HUES6 (cell line): ENCODE measurements at regions not wholly inside any gene's neighbourhood (a gene's known extent, or its start where the extent isn't known, plus 50 kb on each side); places are given as distances from the start of the nearest gene placed in this dataset.
"Not testable (repeated sequence)": the region's sequence is repeated elsewhere in the genome, so short reads cannot be mapped to it uniquely, and the experiment has no call there.

Experiments
- H3K27ac ChIP-seq: 2 replicates; pipeline ENCODE4 v1.7.0; 2013; ENCODE audit warnings: low read depth, mild to moderate bottlenecking, low read length, inconsistent platforms
- H3K27me3 ChIP-seq: 2 replicates; pipeline ENCODE4 v1.6.1; 2013; ENCODE audit warnings: low read length; ENCODE audit not compliant: control insufficient read depth, insufficient read depth
- H3K36me3 ChIP-seq: 2 replicates; pipeline ENCODE4 v1.6.1; 2013; ENCODE audit warnings: low read length; ENCODE audit not compliant: control insufficient read depth, insufficient read depth
- H3K4me1 ChIP-seq: 2 replicates; pipeline ENCODE4 v1.6.1; 2013; ENCODE audit warnings: low read length; ENCODE audit not compliant: control insufficient read depth, insufficient read depth
- H3K4me3 ChIP-seq: 2 replicates; pipeline ENCODE4 v1.5.1; 2013; ENCODE audit warnings: low read depth, low read length
- H3K9ac ChIP-seq: one replicate; pipeline ENCODE4 v1.6.1; 2013; ENCODE audit warnings: mild to moderate bottlenecking, low read length
- H3K9me3 ChIP-seq: 2 replicates; pipeline ENCODE4 v1.6.1; 2013; ENCODE audit warnings: low read depth, low read length; ENCODE audit not compliant: control insufficient read depth, insufficient read depth

- H3K9ac ChIP-seq = no peak overlapping the region
- no peaks in the 10 kb centered on the region for H3K9me3 ChIP-seq
- no peaks in the 10 kb centered on the region for H3K36me3 ChIP-seq
- H3K4me1 ChIP-seq = no peaks in the 10 kb centered on the region
- H3K27me3 ChIP-seq = no peaks in the 10 kb centered on the region
- no peak overlapping the region for H3K4me3 ChIP-seq
- H3K27ac ChIP-seq = no peak overlapping the region
Measured at GRCh38 chr1:187063271-187063670, 234.5 kb downstream of the PLA2G4A start.

- H3K9me3 ChIP-seq = no peaks in the 10 kb centered on the region
- H3K27ac ChIP-seq = no peak overlapping the region
- no peaks in the 10 kb centered on the region for H3K36me3 ChIP-seq
- H3K4me3 ChIP-seq = no peak overlapping the region
- H3K9ac ChIP-seq = no peak overlapping the region
- no peaks in the 10 kb centered on the region for H3K27me3 ChIP-seq
- H3K4me1 ChIP-seq = peaks cover 7% of the 10 kb centered on the region; the same call in 1 of the 2 replicates
Measured at GRCh38 chr1:187067160-187067559, 238.4 kb downstream of the PLA2G4A start.

GRCh38 chr1:187070076-187070475, 241.3 kb downstream of the PLA2G4A start:
- Histone ChIP-seq H3K27me3 (no peaks in the 10 kb centered on the region), H3K27ac (no peak overlapping the region), H3K9me3 (peaks cover 8% of the 10 kb centered on the region; the same call in 1 of the 2 replicates), H3K4me1 (peaks cover 7% of the 10 kb centered on the region; the same call in 1 of the 2 replicates), H3K4me3 (no peak overlapping the region), H3K9ac (no peak overlapping the region), H3K36me3 (no peaks in the 10 kb centered on the region)

- not testable (repeated sequence) for H3K27me3 ChIP-seq, H3K4me1 ChIP-seq, H3K4me3 ChIP-seq, H3K27ac ChIP-seq, H3K9ac ChIP-seq, H3K9me3 ChIP-seq, H3K36me3 ChIP-seq
Measured at GRCh38 chr1:187072262-187073034, 243.7 kb downstream of the PLA2G4A start.

- not testable (repeated sequence) for H3K36me3 ChIP-seq, H3K4me1 ChIP-seq, H3K27me3 ChIP-seq, H3K9ac ChIP-seq, H3K9me3 ChIP-seq, H3K27ac ChIP-seq, H3K4me3 ChIP-seq
Measured at GRCh38 chr1:187073035-187073560, 244.3 kb downstream of the PLA2G4A start.

GRCh38 chr1:187073634-187074245, 245.0 kb downstream of the PLA2G4A start:
- not testable (repeated sequence) for H3K9ac ChIP-seq, H3K27me3 ChIP-seq, H3K4me3 ChIP-seq, H3K9me3 ChIP-seq, H3K36me3 ChIP-seq, H3K4me1 ChIP-seq, H3K27ac ChIP-seq

GRCh38 chr1:187074445-187075048, 245.8 kb downstream of the PLA2G4A start:
- H3K9ac ChIP-seq = no peak overlapping the region
- H3K27me3 ChIP-seq = no peaks in the 10 kb centered on the region
- H3K4me1 ChIP-seq = peaks cover 7% of the 10 kb centered on the region; the same call in 1 of the 2 replicates
- H3K4me3 ChIP-seq = no peak overlapping the region
- peaks cover 8% of the 10 kb centered on the region; the same call in 1 of the 2 replicates for H3K9me3 ChIP-seq
- no peaks in the 10 kb centered on the region for H3K36me3 ChIP-seq
- no peak overlapping the region for H3K27ac ChIP-seq

GRCh38 chr1:187076922-187077321, 248.2 kb downstream of the PLA2G4A start:
- H3K27me3 ChIP-seq = no peaks in the 10 kb centered on the region

GRCh38 chr1:187078321-187078720, 249.6 kb downstream of the PLA2G4A start:
- H3K27ac ChIP-seq = no peak overlapping the region
- H3K36me3 ChIP-seq = no peaks in the 10 kb centered on the region
- no peaks in the 10 kb centered on the region for H3K4me1 ChIP-seq
- H3K4me3 ChIP-seq = no peak overlapping the region
- H3K9ac ChIP-seq = no peak overlapping the region
- H3K27me3 ChIP-seq = no peaks in the 10 kb centered on the region
- peaks cover 8% of the 10 kb centered on the region; the same call in 1 of the 2 replicates for H3K9me3 ChIP-seq

More at GRCh38 chr1:187076922-187077321, 248.2 kb downstream of the PLA2G4A start:
- H3K4me3 ChIP-seq = no peak overlapping the region
- H3K36me3 ChIP-seq = no peaks in the 10 kb centered on the region
- peaks cover 8% of the 10 kb centered on the region; the same call in 1 of the 2 replicates for H3K9me3 ChIP-seq
- no peaks in the 10 kb centered on the region for H3K4me1 ChIP-seq
- no peak overlapping the region for H3K27ac ChIP-seq
- H3K9ac ChIP-seq = no peak overlapping the region

- Histone ChIP-seq H3K9me3 (peaks cover 8% of the 10 kb centered on the region; the same call in 1 of the 2 replicates), H3K4me3 (no peak overlapping the region), H3K36me3 (no peaks in the 10 kb centered on the region), H3K9ac (no peak overlapping the region), H3K27me3 (no peaks in the 10 kb centered on the region), H3K27ac (no peak overlapping the region), H3K4me1 (no peaks in the 10 kb centered on the region)
Measured at GRCh38 chr1:187078916-187079315, 250.2 kb downstream of the PLA2G4A start.

- Histone ChIP-seq H3K27ac (no peak overlapping the region), H3K9me3 (peaks cover 7% of the 10 kb centered on the region; the same call in 1 of the 2 replicates), H3K9ac (no peak overlapping the region), H3K4me3 (no peak overlapping the region), H3K36me3 (no peaks in the 10 kb centered on the region), H3K27me3 (no peaks in the 10 kb centered on the region), H3K4me1 (no peaks in the 10 kb centered on the region)
Measured at GRCh38 chr1:187079330-187079729, 250.6 kb downstream of the PLA2G4A start.
